Activated naive CD4-positive, alpha-beta T cell treated with anti-CD3 and anti-CD28 coated beads, Interleukin-2, amount 50 U/mL, for 24 hours (primary cell): ENCODE measurements at regions not wholly inside any gene's neighbourhood (a gene's known extent, or its start where the extent isn't known, plus 50 kb on each side); places are given as distances from the start of the nearest gene placed in this dataset.
"Not testable (repeated sequence)": the region's sequence is repeated elsewhere in the genome, so short reads cannot be mapped to it uniquely, and the experiment has no call there.

Experiments
- H3K27ac Mint-ChIP-seq: one replicate; pipeline ENCODE4 v1.8.0; 2021; ENCODE audit warnings: mild to moderate bottlenecking, mixed read lengths
- H3K27me3 Mint-ChIP-seq: one replicate; pipeline ENCODE4 v1.8.0; 2021; ENCODE audit warnings: mixed read lengths
- H3K36me3 Mint-ChIP-seq: one replicate; pipeline ENCODE4 v1.8.0; 2021; ENCODE audit warnings: mixed read lengths
- H3K4me1 Mint-ChIP-seq: one replicate; pipeline ENCODE4 v1.8.0; 2021; ENCODE audit warnings: mixed read lengths
- H3K4me3 Mint-ChIP-seq: one replicate; pipeline ENCODE4 v1.8.0; 2021; ENCODE audit warnings: mild to moderate bottlenecking, mixed read lengths
- H3K9me3 Mint-ChIP-seq: one replicate; pipeline ENCODE4 v1.8.0; 2021; ENCODE audit warnings: mixed read lengths

DNA sequence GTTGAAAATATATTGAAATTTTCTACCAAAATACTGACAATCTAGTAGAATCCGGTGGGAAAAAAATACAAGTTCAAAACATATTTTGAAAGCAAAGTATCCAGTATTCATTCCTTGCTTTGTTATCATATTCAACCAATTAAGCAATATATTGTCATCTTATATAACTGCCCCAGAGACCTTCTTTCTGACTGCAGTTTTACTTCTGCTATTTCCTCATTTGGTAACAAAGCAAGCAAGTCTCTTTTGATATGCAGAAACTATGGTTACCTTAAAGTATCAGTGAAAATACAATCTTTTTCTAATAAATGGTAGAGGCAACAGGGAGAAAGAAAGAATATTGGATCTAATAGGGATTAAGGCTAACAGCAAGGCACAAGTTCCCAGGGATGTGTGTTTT lies 663.7 kb upstream of the MEF2C start:
- Mint-ChIP-seq H3K9me3 (no peaks in the 10 kb centered on the region), H3K27me3 (no peaks in the 10 kb centered on the region), H3K4me1 (no peaks in the 10 kb centered on the region), H3K4me3 (no peak overlapping the region), H3K27ac (no peak overlapping the region), H3K36me3 (no peaks in the 10 kb centered on the region)

DNA sequence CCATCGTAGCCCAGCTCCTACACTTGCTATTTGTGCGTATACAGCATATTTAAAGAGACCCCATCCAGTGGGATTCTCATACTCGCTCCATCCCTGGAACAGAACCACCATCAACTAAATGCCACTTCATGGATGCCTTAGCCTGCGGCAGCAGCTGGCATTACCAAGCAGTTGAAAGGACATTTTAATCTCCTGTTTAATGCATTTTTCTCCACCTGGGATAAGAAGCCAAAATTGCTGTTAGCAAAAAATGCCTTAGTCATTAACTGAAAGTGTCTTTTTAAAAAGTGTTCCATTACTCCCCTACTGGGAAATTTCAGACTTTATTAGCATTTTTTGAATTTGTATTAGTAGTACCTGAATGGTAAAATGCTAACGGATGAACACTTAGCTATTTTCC lies 662.6 kb upstream of the MEF2C start:
- Mint-ChIP-seq H3K4me1 (no peaks in the 10 kb centered on the region), H3K27ac (no peak overlapping the region), H3K27me3 (no peaks in the 10 kb centered on the region)

DNA sequence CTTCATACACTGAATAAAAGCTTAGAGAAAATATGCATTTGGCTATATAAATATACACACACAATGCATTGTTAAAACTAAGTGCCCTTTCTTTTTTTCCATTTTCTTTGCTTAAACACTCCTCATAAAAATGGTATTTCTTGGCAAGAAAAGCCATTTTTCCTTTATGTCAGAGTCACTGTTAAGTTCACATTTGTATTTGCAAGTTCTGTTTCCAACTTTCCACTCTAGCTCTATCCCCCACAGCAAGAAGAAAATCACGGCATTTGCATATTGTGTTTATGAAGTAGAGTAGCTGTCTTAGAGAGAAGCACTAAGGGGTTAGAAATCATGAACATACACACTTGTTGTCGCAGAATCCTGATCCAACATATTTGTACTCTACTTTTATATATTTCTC lies 662.1 kb upstream of the MEF2C start:
- H3K4me3 Mint-ChIP-seq = no peak overlapping the region
- no peaks in the 10 kb centered on the region for H3K27me3 Mint-ChIP-seq
- no peaks in the 10 kb centered on the region for H3K9me3 Mint-ChIP-seq
- no peaks in the 10 kb centered on the region for H3K36me3 Mint-ChIP-seq
- no peaks in the 10 kb centered on the region for H3K4me1 Mint-ChIP-seq
- no peak overlapping the region for H3K27ac Mint-ChIP-seq

More for the DNA sequence above, 662.6 kb upstream of the MEF2C start:
- Mint-ChIP-seq H3K9me3 (no peaks in the 10 kb centered on the region), H3K36me3 (no peaks in the 10 kb centered on the region), H3K4me3 (no peak overlapping the region)

DNA sequence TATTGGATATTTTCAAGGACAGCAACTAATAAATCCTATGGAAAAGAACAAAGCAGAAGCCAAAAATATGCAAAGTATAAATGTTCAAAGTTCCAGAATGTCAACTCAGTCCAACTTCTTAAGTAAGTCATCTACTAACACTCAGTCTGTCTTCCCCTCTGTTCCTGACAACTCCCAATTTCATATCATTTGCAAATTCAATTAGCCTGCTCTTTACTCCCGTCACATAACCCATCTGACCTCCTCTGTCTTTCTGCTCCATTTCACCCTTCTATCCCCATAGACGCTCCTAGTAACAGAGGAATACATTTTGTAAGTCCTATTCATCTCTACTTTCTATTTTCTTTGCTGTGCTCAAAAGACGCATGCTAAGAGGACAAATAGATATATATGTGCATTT lies 659.8 kb upstream of the MEF2C start:
- no peaks in the 10 kb centered on the region for H3K9me3 Mint-ChIP-seq
- H3K4me1 Mint-ChIP-seq = no peaks in the 10 kb centered on the region
- H3K27me3 Mint-ChIP-seq = no peaks in the 10 kb centered on the region
- no peak overlapping the region for H3K4me3 Mint-ChIP-seq
- H3K36me3 Mint-ChIP-seq = no peaks in the 10 kb centered on the region
- H3K27ac Mint-ChIP-seq = no peak overlapping the region

DNA sequence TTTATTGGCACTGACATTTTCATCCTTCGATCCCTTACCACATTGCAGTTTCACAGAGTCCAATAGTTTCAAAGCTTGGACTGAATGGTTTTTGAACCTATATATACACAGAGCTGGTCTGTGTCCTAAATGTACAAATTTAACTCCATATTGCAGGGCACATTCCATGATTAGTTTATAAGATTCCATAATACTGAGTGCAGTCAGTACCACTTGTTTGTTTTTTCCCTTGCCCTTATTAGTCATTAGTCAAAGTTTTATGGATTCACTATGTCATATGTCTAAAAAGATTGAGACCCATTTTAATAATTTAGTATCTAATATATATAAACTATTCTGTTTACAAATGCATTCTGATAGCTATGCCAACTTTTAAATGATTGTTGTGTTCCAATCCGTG lies 654.8 kb upstream of the MEF2C start:
- H3K4me3 Mint-ChIP-seq = no peak overlapping the region
- no peak overlapping the region for H3K27ac Mint-ChIP-seq
- H3K4me1 Mint-ChIP-seq = no peaks in the 10 kb centered on the region
- H3K9me3 Mint-ChIP-seq = no peaks in the 10 kb centered on the region
- H3K27me3 Mint-ChIP-seq = no peaks in the 10 kb centered on the region
- no peaks in the 10 kb centered on the region for H3K36me3 Mint-ChIP-seq

DNA sequence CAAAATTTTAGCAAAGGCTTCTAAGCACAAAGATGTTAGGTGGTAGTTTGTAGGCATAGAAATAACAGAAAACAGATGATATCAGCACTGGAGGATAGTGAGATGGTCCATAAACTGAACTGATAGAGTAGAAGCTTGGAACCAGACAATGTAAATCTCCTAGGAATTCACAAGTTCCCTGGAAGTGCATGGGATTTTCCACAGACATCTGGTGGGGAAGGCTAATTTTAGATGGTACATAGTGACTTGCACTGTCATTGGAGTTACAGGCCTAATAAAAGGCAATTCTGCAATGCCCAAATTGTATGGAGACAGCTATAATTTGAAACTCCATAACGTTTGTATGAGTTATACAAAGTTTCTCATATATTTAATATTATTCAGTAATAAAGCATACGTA lies 653.0 kb upstream of the MEF2C start:
- H3K36me3 Mint-ChIP-seq = no peaks in the 10 kb centered on the region
- H3K4me3 Mint-ChIP-seq = no peak overlapping the region
- no peaks in the 10 kb centered on the region for H3K9me3 Mint-ChIP-seq
- no peaks in the 10 kb centered on the region for H3K4me1 Mint-ChIP-seq
- no peaks in the 10 kb centered on the region for H3K27me3 Mint-ChIP-seq
- no peak overlapping the region for H3K27ac Mint-ChIP-seq

DNA sequence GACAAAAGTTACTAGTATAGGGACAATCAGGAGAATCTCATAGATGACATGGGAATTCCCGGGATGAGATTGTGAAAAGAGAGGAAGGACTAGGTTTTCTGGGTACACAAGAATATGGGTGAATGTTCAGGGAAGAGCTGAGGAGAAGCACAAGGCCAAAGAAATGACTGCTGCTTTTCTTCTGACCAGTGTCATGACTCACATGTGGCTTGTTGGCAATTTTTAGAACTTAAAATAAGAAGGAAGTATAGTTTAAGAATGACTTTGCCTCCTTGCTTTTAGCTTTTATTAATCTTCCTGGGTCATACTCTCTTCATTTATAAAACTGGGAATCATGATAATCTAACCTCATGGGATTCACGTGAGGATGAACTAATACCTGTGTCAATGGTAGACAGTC lies 652.4 kb upstream of the MEF2C start:
- no peak overlapping the region for H3K4me3 Mint-ChIP-seq
- H3K9me3 Mint-ChIP-seq = no peaks in the 10 kb centered on the region
- H3K36me3 Mint-ChIP-seq = no peaks in the 10 kb centered on the region
- no peaks in the 10 kb centered on the region for H3K27me3 Mint-ChIP-seq
- no peak overlapping the region for H3K27ac Mint-ChIP-seq
- no peaks in the 10 kb centered on the region for H3K4me1 Mint-ChIP-seq

DNA sequence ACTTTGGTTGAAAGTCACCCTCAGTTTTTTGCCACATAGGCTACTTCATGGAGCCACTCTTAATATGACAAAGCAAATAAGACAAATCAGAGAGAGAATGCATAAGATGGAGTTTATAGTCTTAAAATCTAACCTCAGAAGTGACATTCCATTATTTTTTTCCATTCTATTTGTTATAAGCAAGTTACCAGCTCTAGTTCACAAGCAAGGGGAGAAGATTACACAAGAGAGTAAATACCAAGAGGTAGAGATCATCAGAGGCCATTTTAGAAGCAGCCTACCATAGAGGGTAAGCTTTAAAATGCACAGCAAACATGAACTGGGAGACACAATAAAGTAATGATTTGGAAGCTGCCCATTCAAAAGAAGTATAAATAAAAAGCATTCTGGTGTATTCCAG lies 651.3 kb upstream of the MEF2C start:
- Mint-ChIP-seq H3K9me3 (no peaks in the 10 kb centered on the region), H3K27me3 (no peaks in the 10 kb centered on the region), H3K27ac (no peak overlapping the region), H3K36me3 (no peaks in the 10 kb centered on the region), H3K4me3 (no peak overlapping the region), H3K4me1 (no peaks in the 10 kb centered on the region)

DNA sequence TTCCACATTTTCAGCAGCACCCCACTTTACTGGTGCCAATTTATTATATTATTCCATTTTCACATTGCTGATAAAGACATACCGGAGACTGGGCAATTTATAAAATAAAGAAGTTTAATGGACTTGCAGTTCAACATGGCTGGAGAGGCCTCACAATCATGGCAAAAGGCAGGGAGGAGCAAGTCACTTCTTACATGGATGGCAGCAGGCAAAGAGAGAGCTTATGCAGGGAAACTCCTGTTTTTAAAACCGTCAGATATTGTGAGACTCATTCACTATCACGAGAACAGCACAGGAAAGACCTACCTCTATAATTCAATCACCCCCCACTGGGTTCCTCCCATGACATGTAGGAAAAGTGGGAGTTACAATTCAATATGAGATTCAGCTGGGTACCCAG lies 641.8 kb upstream of the MEF2C start:
- H3K36me3 Mint-ChIP-seq = no peaks in the 10 kb centered on the region
- no peaks in the 10 kb centered on the region for H3K4me1 Mint-ChIP-seq
- H3K27ac Mint-ChIP-seq = no peak overlapping the region
- no peak overlapping the region for H3K4me3 Mint-ChIP-seq
- no peaks in the 10 kb centered on the region for H3K27me3 Mint-ChIP-seq
- peaks cover 5% of the 10 kb centered on the region for H3K9me3 Mint-ChIP-seq

DNA sequence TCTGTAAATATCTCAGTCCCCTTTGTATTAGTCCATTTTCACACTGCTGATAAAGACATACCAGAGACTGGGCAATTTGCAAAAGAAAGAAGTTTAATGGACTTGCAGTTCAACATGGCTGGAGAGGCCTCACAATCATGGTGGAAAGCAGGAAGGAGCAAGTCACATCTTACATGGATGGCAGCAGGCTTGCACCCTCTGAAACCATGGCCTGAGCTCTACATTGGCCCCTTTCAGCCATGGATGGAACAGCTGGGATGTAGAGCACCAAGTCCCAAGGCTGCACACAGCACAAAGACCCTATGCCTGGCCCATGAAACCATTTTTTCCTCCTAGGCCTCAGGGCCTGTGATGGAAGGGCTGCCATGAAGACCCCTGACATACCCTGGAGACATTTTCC lies 640.9 kb upstream of the MEF2C start:
- H3K27ac Mint-ChIP-seq, H3K36me3 Mint-ChIP-seq, H3K27me3 Mint-ChIP-seq, H3K4me3 Mint-ChIP-seq, H3K9me3 Mint-ChIP-seq, H3K4me1 Mint-ChIP-seq: not testable (repeated sequence)

DNA sequence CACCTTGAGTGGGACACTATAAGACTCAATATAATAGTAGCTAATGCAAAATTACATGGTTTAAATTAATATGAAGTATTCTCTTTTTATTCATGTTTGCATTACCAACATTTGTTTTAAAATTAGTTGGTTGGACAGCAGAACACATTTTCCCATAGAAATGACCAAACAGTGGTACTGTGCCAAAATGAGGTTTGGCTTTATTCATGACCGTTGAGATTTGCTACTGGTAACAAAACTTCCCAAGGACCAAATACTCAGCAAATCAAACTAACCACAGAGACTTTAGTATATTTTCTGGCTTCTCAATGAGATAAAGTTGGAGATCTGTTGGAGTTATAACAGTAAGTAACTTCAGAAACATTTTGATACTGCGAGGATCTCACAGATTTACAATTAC lies 637.8 kb upstream of the MEF2C start:
- Mint-ChIP-seq H3K4me1 (no peaks in the 10 kb centered on the region), H3K4me3 (no peak overlapping the region), H3K9me3 (peaks cover 10% of the 10 kb centered on the region), H3K27ac (no peak overlapping the region), H3K36me3 (no peaks in the 10 kb centered on the region), H3K27me3 (no peaks in the 10 kb centered on the region)

DNA sequence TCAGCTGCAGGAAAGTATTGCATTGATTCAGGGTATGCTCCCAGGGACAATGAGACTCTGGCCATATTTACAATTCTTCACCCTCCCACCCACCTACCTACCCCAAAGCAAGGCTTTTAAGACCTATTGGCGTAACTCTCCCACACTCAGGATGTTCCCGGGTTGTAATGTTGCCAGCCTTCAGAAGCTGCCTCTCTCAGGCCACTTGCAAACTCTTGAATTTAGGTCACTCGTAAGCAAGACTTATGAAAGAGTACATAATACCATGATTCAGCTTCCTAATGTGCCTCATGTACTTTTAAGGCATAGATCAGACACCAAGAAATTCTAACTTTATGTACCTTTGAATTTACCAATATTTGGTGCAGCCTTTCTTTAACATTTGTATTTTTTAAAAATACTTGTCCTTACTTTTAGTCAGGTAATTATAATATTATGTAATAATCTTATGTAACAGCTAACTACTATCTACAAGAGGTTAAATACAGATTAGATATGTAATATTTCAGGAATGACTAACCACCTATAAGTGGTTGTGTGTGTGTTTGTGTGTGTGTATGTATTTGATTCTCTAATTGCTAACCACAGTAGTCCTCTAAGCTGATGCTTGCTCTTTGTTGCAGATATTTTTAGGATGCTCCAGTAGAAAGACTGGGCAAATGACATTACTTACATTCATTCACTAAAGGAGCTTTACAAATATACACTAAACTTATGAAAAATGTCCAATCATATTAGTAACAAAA lies 630.5 kb upstream of the MEF2C start:
- Mint-ChIP-seq H3K27ac (no peak overlapping the region), H3K9me3 (peaks cover 10% of the 10 kb centered on the region), H3K36me3 (no peaks in the 10 kb centered on the region), H3K4me1 (no peaks in the 10 kb centered on the region), H3K4me3 (no peak overlapping the region), H3K27me3 (no peaks in the 10 kb centered on the region)

DNA sequence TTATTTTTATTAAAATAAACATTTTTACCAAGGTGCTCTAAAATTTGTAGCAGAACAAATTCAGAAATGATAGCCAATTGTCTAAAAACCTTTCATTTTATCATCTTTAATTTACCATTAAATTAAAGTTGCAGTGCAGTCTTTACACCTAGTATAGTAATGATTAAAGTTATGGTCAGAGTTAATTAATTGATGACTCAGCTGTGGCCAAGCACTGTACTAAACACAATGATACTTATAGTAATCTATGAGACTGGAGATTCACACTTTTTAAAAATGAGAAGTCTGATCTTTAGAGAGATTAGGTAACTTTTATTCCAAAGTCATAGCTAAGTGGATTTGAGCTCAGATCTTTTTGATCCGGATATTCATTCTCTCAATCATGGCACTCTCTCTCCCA lies 621.1 kb upstream of the MEF2C start:
- H3K36me3 Mint-ChIP-seq = no peaks in the 10 kb centered on the region
- H3K9me3 Mint-ChIP-seq = no peaks in the 10 kb centered on the region
- no peak overlapping the region for H3K4me3 Mint-ChIP-seq
- H3K27ac Mint-ChIP-seq = no peak overlapping the region
- H3K4me1 Mint-ChIP-seq = no peaks in the 10 kb centered on the region
- H3K27me3 Mint-ChIP-seq = no peaks in the 10 kb centered on the region

DNA sequence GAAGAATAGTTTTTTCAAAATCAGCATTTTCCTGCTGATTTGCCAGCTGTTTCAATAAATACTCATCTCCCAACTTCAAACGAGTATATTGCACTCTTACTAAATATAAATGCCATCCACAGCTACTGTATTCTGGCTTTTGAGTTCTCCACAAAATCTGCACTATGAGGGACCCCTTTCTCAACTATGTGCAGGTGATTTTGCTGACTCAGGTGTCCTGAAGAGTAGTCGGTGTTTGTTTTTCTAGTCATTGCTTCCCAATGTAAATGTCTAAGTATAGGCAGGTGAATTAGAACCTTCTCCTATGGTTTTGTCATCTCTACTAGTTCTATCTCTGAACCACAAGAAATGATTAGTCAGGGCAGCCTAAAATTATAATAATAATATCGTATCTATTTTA lies 616.8 kb upstream of the MEF2C start:
- Mint-ChIP-seq H3K9me3 (no peaks in the 10 kb centered on the region), H3K27me3 (no peaks in the 10 kb centered on the region), H3K27ac (no peak overlapping the region), H3K36me3 (no peaks in the 10 kb centered on the region), H3K4me3 (no peak overlapping the region), H3K4me1 (no peaks in the 10 kb centered on the region)

DNA sequence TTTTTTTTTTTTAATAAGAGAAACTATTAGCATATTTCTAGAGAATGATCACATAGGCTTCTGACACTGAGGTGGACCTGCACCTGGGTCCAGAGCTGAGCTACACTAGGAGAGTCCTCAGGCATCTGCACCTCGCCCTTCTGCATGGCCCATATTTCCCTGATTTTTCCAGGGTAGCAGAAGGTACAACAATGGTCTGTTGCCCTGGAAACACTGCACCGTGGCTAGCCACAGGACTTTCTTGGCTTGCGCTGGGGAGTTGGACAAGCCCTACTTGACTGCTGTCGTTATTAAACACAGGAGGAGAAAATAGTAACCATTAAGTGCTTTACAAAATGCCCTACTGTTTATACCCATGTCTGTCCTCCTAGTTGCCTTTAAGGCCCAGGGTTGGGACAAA lies 615.7 kb upstream of the MEF2C start:
- no peaks in the 10 kb centered on the region for H3K36me3 Mint-ChIP-seq
- no peak overlapping the region for H3K27ac Mint-ChIP-seq
- no peaks in the 10 kb centered on the region for H3K9me3 Mint-ChIP-seq
- H3K4me3 Mint-ChIP-seq = no peak overlapping the region
- H3K4me1 Mint-ChIP-seq = no peaks in the 10 kb centered on the region
- no peaks in the 10 kb centered on the region for H3K27me3 Mint-ChIP-seq

DNA sequence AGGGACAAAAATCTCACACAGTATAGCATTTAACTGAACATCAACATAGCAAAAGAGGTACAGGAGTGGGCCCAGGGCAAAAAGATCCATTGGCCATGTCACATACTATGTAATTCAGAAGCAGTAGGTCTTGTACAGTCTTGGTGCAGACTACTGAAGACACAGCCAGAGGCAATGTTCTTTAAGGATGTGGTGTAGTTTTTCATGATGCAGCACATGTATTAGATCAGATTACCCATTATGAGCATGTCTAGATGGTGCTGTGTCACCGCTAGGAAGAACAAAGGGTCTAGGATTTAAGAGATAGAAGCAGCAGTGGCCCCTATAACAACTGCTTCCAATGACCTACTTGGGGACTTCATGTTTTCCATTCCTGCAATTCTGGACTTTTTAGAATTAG lies 610.4 kb upstream of the MEF2C start:
- Mint-ChIP-seq H3K4me1 (no peaks in the 10 kb centered on the region), H3K9me3 (no peaks in the 10 kb centered on the region), H3K36me3 (no peaks in the 10 kb centered on the region), H3K27me3 (no peaks in the 10 kb centered on the region), H3K27ac (no peak overlapping the region), H3K4me3 (no peak overlapping the region)

DNA sequence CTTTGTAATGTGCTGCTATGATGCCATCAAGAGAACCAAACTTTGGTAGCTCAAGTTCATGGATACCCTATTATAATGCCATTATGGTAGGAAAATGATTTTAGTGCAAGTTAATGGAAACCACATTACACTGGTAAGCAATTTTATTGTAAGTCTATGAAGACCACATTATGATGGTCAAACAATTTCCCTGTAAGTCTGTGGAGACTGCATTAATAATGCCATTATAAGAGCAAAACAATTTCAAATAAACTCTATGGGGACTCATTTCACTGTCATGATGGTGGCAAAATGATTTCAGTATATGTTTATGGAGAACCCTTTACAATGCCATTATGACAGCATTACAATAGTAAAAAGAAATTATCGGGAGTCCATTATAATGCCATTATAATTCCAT lies 602.0 kb upstream of the MEF2C start:
- Mint-ChIP-seq H3K27me3 (no peaks in the 10 kb centered on the region), H3K9me3 (no peaks in the 10 kb centered on the region), H3K4me1 (no peaks in the 10 kb centered on the region), H3K27ac (no peak overlapping the region), H3K4me3 (no peak overlapping the region), H3K36me3 (no peaks in the 10 kb centered on the region)
